Neural cell (in vitro differentiated cells): ENCODE measurements at regions not wholly inside any gene's neighbourhood (a gene's known extent, or its start where the extent isn't known, plus 50 kb on each side); places are given as distances from the start of the nearest gene placed in this dataset.

Experiments
- H2AFZ ChIP-seq: fragments of 200-600, 300-800 bp; sonication (generic), shearing (Covaris generic); 2 replicates; pipeline ENCODE4 v1.6.0; 2014; ENCODE audit warnings: low read depth, mild to moderate bottlenecking, antibody characterized with exemption, low read length, moderate library complexity
- H3F3A ChIP-seq: fragments of 200-600 bp; shearing (Covaris generic); 2 replicates; pipeline ENCODE4 v1.6.1; 2016; ENCODE audit warnings: mild to moderate bottlenecking, moderate library complexity, mixed read lengths, antibody characterized with exemption, low read length; ENCODE audit not compliant: insufficient read depth, poor library complexity, severe bottlenecking
- H3K27ac ChIP-seq: fragments of 200-600, 300-800 bp; sonication (generic), shearing (Covaris generic); 2 replicates; pipeline ENCODE4 v1.5.1; 2014; ENCODE audit warnings: mild to moderate bottlenecking, low read length, moderate library complexity
- H3K27me3 ChIP-seq: fragments of 300-800, 200-600 bp; sonication (generic), shearing (Covaris generic); 2 replicates; pipeline ENCODE4 v1.6.0; 2014; ENCODE audit warnings: mild to moderate bottlenecking, low read depth, low read length, moderate library complexity; ENCODE audit not compliant: insufficient read depth
- H3K36me3 ChIP-seq: fragments of 300-800, 200-600 bp; sonication (generic), shearing (Covaris generic); 2 replicates; pipeline ENCODE4 v1.5.1; 2014; ENCODE audit warnings: mild to moderate bottlenecking, antibody characterized with exemption, low read length, moderate library complexity; ENCODE audit not compliant: insufficient read depth
- H3K4me2 ChIP-seq: fragments of 300-800, 200-600 bp; sonication (generic), shearing (Covaris generic); 2 replicates; pipeline ENCODE4 v1.6.0; 2014; ENCODE audit warnings: mild to moderate bottlenecking, low read length
- H3K4me3 ChIP-seq: fragments of 300-800, 200-600 bp; sonication (generic), shearing (Covaris generic); 2 replicates; pipeline ENCODE4 v1.5.1; 2014; ENCODE audit warnings: mild to moderate bottlenecking, low read length, moderate library complexity
- H3K79me2 ChIP-seq: fragments of 200-600 bp; shearing (Covaris generic); replicated peaks from 2 replicates; pipeline ENCODE4 v1.6.0; 2014; ENCODE audit warnings: mild to moderate bottlenecking, low read length, moderate library complexity; ENCODE audit not compliant: insufficient read depth
- H3K9ac ChIP-seq: fragments of 300-800, 200-600 bp; sonication (generic), shearing (Covaris generic); 2 replicates; pipeline ENCODE4 v1.6.1; 2016; ENCODE audit warnings: mild to moderate bottlenecking, low read length, mixed read lengths
- H3K9me2 ChIP-seq: fragments of 200-600 bp; shearing (Covaris generic); 2 replicates; pipeline ENCODE4 v1.6.1; 2016; ENCODE audit warnings: mild to moderate bottlenecking, low read length, mixed read lengths; ENCODE audit not compliant: insufficient read depth
- H3K9me3 ChIP-seq: fragments of 200-600, 300-800 bp; sonication (generic), shearing (Covaris generic); 2 replicates; pipeline ENCODE4 v1.6.1; 2016; ENCODE audit warnings: mild to moderate bottlenecking, mixed run types, low read length, moderate library complexity, mixed read lengths
- H4K20me1 ChIP-seq: fragments of 200-600 bp; shearing (Covaris generic); 2 replicates; pipeline ENCODE4 v1.6.1; 2016; ENCODE audit warnings: mild to moderate bottlenecking, mixed run types; ENCODE audit not compliant: insufficient read depth
- CTCF ChIP-seq: fragments of 450-650 bp; IDR thresholded peaks from 2 replicates; pipeline ENCODE4 v1.5.1; 2014; ENCODE audit warnings: antibody characterized with exemption, mild to moderate bottlenecking, moderate library complexity; ENCODE audit not compliant: poor library complexity, severe bottlenecking
- EP300 ChIP-seq: fragments of 450-650 bp; conservative IDR thresholded peaks from 2 replicates; pipeline ENCODE4 v1.6.1; 2014; ENCODE audit warnings: antibody characterized with exemption, mild to moderate bottlenecking, moderate library complexity; ENCODE audit not compliant: poor library complexity, severe bottlenecking
- EZH2 ChIP-seq: fragments of 200-600, 300-800 bp; shearing (Covaris generic), sonication (generic); IDR thresholded peaks from 2 replicates; pipeline ENCODE4 v1.6.1; 2014; ENCODE audit warnings: antibody characterized with exemption, low read length, borderline replicate concordance, mild to moderate bottlenecking; ENCODE audit not compliant: insufficient read depth, poor library complexity, severe bottlenecking
- MXI1 ChIP-seq: fragments of 450-650 bp; conservative IDR thresholded peaks from 2 replicates; pipeline ENCODE4 v1.6.1; 2014; ENCODE audit warnings: antibody characterized with exemption, mild to moderate bottlenecking; ENCODE audit not compliant: poor library complexity, severe bottlenecking
- POLR2AphosphoS5 ChIP-seq: IDR thresholded peaks from 2 replicates; pipeline ENCODE4 v1.6.1; 2012
- RAD21 ChIP-seq: fragments of 450-650 bp; conservative IDR thresholded peaks from 2 replicates; pipeline ENCODE4 v1.6.1; 2014; ENCODE audit warnings: antibody characterized with exemption, mild to moderate bottlenecking, moderate library complexity
- REST ChIP-seq: IDR thresholded peaks from 2 replicates; pipeline ENCODE4 v1.6.1; 2012; ENCODE audit warnings: borderline replicate concordance
- SMC3 ChIP-seq: fragments of 450-650 bp; conservative IDR thresholded peaks from 2 replicates; pipeline ENCODE4 v1.6.1; 2014; ENCODE audit warnings: antibody characterized with exemption, mild to moderate bottlenecking, moderate library complexity; ENCODE audit not compliant: poor library complexity
- TAF1 ChIP-seq: IDR thresholded peaks from 2 replicates; pipeline ENCODE4 v1.6.1; 2012; ENCODE audit warnings: low read depth

- H3K9me3 ChIP-seq: no peaks in the 10 kb centered on the region
- H3K79me2 ChIP-seq: no peaks in the 10 kb centered on the region
- H3K4me2 ChIP-seq: no peak overlapping the region
- H3K4me3 ChIP-seq: no peak overlapping the region
- no peaks in the 10 kb centered on the region for H3K36me3 ChIP-seq
- no peaks in the 10 kb centered on the region for H3K9me2 ChIP-seq
- H3K27me3 ChIP-seq: no peaks in the 10 kb centered on the region
- no peak for TF ChIP-seq REST
- no peak for TF ChIP-seq TAF1
- TF ChIP-seq MXI1: no peak
- TF ChIP-seq EP300: no peak
- no peak for TF ChIP-seq POLR2AphosphoS5
- TF ChIP-seq SMC3: no peak
- no peak for TF ChIP-seq CTCF
- TF ChIP-seq RAD21: no peak
- TF ChIP-seq EZH2: no peak
- H4K20me1 ChIP-seq: no peaks in the 10 kb centered on the region
- no peak overlapping the region for H3K27ac ChIP-seq
- H2AFZ ChIP-seq: no peak overlapping the region
- no peaks in the 10 kb centered on the region for H3F3A ChIP-seq
- H3K9ac ChIP-seq: no peak overlapping the region
These were observed 281.4 kb downstream of the PAX3 start for GRCh38 chr2:222017252-222017850.

GRCh38 chr2:222013889-222014288 lies 284.9 kb downstream of the PAX3 start:
- Histone ChIP-seq H3F3A (no peaks in the 10 kb centered on the region), H3K27ac (no peak overlapping the region), H3K9me3 (no peaks in the 10 kb centered on the region), H3K9ac (no peak overlapping the region), H4K20me1 (no peaks in the 10 kb centered on the region), H3K27me3 (no peaks in the 10 kb centered on the region), H3K4me3 (no peak overlapping the region), H3K4me2 (no peak overlapping the region), H2AFZ (no peak overlapping the region), H3K36me3 (no peaks in the 10 kb centered on the region), H3K9me2 (no peaks in the 10 kb centered on the region), H3K79me2 (no peaks in the 10 kb centered on the region)
- no peak for TF ChIP-seq MXI1
- no peak for TF ChIP-seq TAF1
- no peak for TF ChIP-seq REST
- TF ChIP-seq CTCF: no peak
- TF ChIP-seq SMC3: no peak
- no peak for TF ChIP-seq EZH2
- no peak for TF ChIP-seq RAD21
- TF ChIP-seq EP300: no peak
- TF ChIP-seq POLR2AphosphoS5: no peak
